Mucosa of gallbladder (tissue), 1 donor: ENCODE measurements at regions not wholly inside any gene's neighbourhood (a gene's known extent, or its start where the extent isn't known, plus 50 kb on each side); places are given as distances from the start of the nearest gene placed in this dataset.
"Not testable (repeated sequence)": the region's sequence is repeated elsewhere in the genome, so short reads cannot be mapped to it uniquely, and the experiment has no call there.

ENCODE experiments used
- DNase-seq: peaks from one replicate; pipeline ENCODE4 v3.0.0-alpha.2; 2020; ENCODE audit warnings: low spot score
- donor health status: DM: no; HTN: no; CAD: no.

DNA sequence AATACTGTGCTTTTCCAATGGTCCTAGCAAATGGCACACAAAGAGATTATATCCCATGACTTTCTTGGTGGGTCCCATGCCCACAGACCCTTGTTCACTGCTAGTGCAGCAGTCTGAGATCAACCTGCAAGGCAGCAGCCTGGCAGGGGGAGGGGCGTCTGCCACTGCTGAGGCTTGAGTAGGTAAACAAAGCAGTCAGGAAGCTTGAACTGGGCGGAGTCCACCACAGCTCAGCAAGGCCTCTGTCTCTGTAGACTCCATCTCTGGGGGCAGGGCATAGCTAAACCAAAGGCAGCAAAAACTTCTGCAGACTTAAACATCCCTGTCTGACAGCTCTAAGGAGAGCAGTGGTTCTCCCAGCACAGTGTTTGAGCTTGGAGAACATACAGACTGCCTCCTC is 82.9 kb downstream of the ZNF737 start:
- no peak for DNase-seq

DNA sequence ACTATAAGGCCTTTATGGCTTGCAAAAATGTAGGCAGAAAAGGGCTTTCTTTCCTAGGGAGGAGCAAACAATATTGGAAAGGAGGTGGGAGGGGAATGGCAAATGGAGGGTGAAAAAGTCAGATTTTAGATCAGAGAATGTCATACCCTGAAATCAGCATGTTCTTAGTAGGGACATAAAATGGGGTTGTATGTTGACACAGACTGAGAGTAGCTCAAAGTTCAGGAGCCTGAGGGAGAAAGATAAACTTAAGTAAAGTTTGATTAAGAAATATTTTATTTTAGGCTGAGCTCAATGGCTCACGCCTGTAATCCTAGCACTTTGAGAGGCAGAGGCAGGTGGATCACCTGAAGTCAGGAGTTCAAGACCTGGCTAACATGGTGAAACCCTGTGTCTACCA is 83.8 kb downstream of the ZNF737 start:
- no peak for DNase-seq

DNA sequence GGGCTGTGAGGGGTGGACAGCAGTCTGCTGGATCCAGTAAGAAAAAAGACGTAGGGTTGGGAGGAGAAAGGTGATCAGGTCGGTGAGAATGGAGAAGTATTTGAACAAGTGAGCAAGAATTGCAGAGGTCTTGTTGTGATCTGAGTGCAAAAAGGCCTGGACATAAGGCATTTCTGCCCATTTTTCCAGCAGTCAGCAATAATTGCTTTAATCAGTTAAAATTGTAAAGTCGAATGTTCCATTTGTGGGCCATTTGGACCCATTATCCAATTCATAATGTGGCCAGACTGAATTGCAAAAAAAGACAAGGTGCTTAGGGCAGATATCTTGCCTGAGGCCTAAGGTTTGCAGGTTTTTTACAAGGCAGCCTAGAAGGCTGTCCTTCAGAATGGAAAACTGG is 86.1 kb downstream of the ZNF737 start:
- no peak for DNase-seq

DNA sequence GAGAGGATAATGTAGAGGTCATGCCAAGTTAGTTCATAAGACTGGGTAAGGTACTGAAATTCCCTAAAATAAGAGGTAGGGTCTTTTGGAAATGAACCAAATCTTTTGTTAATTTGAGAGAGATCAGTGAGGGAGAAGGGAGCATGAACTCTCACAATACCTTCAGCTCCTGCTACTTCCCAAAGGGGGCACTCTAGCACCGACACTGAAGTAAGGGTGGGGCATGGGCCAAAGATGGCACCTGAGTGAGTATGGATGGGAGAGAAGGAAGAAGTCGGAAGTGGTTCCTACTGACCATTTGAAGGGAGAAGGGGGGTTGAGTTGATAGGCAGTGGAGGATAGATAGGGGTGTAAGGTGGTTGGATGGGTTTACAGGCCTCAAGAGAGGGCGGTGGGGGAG is 86.6 kb downstream of the ZNF737 start:
- DNase-seq = no peak

DNA sequence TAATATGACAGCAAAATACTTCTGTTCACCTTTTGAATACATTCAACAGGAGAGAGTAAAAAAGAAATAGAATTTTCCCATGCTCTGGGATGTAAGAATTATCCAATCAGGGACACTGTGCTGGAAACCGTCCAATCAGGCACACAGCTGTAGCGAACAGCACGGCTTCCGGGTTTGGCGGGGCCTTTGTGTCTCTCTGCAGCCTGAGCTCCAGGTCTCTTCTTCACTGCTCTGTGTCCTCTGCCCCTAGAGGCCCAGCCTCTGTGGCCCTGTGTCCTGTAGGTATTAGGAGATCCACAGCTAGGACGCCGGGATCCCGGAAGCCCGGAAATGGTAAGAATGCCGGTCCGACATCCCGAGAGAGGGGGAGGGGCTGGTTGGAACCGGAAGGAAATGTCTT is 92.7 kb downstream of the ZNF737 start:
- no peak for DNase-seq

DNA sequence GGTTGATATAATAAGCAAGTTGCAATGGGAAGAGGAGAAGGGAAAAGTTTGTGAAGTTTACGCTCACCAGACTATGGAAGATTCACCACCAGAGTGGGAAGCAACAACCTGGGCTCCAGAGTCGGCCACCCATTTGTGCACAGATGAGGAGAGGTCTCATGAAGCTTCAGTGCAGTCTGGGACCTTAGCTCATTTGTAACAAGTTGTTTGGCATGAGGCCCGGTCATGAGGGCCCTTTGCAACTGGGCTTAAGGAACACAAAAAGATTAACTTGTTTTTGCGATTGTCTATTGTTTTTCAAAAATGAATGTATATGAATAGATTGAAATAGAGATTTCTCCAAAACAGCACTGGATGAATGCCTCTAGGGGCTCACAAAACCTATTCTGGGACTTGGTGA is 94.2 kb downstream of the ZNF737 start:
- no peak for DNase-seq

DNA sequence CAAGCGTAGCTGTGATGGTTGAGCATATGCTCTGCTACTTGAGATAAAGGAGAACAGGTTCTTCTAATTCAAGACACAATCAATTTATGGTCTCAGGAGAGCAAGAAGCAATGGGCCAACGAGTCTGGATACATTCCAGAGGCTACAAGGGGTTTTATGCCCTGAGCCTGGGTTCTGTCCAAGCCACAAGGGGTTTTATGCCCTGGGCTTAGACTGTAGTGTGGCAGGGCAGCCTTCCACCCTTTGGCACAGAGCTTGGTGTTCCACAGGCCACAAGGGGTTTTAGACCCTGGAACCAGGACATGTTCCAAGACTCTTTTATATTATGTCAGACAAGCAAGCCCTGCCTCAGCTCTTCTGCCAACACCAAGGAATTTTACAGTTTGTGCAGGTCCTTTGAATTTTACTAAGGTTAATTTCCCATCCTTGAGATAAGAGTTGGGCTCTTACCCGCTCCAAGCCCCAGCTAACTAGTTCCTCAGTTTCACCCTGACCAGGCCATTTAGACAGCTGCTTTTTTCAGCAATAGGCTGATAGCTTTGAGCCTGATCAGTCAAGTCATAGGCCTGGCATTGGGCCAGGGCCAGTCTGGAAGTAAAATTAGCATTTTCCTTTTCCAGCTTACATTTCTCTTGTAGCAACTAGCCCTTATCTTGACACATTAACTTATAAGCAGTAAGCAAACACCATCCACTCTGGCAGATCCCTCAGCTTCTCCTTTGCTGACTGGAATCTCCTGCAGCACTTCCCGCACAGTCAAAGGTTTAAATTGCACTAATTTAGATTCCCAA is 95.0 kb downstream of the ZNF737 start:
- no peak for DNase-seq

DNA sequence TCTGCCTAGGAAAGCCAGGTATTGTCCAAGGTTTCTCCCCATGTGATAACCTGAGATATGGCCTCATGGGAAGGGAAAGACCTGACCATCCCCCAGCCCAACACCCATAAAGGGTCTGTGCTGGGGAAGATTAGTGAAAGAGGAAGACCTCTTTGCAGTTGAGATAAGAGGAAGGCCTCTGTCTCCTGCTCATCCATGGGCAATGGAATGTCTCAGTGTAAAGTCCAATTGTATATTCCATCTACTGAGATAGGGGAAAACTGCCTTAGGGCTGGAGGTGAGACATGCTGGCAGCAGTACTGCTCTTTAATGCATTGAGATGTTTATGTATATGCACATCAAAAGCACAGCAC is 99.0 kb downstream of the ZNF737 start:
- not testable (repeated sequence) for DNase-seq

DNA sequence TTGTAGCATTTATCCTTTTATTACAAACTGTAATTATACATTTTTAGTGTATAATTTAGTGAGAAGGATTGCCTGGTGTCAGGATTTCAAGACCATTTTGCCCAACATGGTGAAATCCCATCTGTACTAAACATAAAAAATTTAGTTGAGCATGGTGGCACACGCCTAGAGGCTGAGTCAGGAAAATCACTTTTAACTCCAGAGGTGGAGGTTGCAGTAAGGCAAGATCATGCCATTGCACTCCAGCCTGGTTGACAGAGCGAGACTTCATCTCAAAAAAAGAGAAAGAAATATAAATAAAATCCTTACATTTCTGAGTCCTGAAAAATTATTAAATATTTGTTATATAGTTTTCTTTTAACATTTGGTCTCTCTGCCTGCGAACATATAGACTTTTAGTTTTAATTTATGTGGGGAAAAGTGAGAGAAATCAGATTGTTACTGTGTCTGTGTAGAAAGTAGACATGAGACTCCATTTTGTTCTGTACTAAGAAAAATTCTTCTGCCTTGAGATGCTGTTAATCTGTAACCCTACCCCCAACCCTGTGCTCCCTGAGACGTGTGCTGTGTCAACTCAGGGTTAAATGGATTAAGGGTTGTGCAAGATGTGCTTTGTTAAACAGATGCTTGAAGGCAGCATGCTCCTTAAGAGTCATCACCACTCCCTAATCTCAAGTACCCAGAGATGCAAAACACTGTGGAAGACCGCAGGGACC is 99.5 kb downstream of the ZNF737 start:
- not testable (repeated sequence) for DNase-seq

DNA sequence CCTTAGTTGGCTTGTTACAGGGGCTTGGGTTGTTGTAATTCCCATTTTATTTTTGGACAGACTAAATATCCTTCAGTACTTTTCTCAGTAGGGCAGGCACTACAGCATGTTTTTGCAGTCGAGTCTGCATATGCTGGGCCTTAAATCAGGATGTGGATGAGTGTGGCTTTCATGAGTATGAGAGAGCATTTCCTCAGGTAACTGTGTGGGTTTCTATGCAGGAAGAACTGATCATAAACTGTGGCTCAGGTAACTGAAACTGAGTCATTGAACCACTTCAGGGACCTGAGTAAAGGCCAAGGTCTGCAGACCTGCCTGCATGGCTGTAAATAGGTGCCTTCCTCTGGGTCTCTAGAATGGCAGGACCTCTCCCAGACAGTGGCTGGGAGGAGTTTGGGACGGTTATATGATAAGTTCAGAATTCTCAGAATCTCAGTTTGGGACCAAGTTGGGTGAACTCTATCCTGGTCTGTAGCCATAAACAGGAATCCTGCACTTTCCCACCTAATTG is 112.1 kb downstream of the ZNF737 start:
- DNase-seq = no peak

DNA sequence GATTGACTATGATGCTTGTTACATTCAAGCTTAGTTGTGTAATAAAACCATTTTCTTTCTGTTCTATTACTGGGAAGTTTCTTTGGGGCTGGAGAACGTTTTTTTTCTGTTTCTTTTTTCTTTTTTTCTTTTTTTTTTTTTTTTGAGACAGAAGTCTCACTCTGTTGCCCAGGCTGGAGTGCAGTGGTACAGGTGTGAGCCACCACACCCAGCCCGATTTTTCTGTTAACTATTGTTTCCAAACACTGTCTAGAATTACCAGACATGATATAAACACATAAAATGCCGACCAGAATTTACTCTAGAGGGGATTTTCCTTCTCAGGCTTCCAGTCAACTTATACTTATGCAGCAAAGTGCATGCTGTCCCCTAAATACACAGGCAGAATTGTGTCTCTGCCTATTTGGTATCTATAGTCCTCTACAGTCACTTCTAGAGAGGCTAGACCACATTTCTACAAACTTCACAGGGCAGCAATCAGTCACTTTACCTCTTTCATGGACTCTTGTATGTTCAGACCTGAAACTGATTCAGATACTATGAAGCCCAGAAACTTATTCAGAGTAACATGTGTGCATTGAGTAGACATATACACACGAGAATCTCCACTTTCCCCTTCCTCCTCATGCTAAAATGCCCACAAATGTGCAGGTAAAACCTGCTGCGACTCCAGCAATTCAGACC is 121.2 kb downstream of the ZNF737 start:
- no peak for DNase-seq

DNA sequence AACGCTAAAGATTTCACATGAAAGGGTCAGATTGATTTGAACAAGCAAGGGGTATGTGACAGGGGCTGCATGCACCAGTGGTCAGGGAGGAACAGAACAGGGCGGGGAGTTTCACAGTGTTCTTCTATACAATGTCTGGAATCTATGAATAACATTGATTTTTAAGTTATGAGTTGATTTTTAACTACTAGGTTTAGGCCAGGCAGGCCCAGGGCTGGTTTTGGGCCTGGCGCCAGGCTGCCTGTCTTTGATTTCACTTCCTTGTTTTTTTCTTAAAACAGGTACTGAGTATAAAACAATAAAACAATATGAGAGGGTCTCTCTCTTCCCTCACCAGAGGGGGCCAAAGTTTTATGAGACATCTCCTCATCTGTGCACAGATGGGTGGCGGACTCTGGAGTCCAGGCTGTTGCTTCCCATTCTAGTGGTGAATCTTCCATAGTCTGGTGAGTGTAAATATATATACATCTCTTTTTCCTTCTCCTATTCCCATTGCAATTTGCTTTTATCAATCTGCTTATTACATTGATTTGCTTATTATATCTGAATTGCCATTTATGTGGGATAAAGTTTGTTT is 133.2 kb downstream of the ZNF737 start:
- peak; percentile 67 for DNase-seq

DNA sequence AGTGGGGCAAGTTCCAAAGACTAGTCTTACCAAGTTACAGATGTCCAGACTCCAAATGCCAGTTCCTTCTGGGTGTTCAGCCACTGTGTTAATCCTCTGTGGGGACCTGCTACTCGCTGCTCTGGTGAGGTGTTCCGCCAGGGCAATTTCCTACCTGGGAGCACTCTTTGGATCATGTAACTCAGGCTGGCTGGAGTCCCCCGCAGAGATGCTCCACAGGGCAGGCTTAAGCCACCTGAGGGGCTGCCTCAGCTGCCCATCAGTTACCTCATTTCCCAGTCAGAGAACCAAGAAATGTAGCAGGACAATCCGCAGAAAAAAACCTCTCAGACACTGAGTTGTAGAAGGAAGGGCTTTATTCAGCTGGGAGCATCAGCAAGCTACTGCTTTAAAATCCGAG is 133.8 kb downstream of the ZNF737 start:
- DNase-seq = no peak

DNA sequence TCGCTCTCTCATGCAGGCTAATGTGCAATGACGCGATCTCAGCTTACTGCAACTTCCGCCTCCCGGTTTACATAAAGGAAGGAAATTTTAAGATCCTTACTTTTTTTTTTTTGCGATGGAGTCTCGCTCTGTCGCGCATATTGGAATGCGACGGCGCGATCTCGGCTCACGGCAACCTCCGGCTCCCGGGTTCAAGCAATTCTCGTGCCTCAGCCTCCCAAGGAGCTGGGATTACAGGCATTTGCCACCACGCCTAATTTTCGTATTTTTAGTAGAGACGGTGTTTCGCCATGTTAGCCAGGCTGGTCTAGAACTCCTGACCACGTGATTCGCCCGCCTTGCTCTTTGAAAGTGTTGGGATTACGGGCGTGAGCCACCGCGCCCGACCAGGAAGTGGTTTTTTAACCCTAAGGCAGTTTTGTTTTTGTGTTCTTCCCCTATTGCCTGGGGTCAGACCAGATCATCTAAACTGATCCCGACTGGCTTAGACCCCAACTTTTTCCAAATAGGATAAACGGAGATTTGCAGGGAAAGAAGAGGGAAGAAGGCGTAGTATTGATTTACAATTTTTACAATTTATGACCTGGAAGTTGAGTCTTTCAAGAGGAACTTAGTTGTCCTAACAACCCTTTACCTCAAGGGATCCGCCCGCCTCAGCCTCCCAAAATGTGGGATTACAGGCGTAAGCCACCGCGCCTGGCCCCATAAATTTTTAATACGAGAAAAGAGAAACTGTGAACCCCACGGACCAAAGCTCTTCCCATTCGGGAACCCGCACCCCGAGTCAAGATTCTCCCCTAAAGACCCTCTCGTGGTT is 142.0 kb downstream of the ZNF737 start:
- DNase-seq = peak; percentile 75

DNA sequence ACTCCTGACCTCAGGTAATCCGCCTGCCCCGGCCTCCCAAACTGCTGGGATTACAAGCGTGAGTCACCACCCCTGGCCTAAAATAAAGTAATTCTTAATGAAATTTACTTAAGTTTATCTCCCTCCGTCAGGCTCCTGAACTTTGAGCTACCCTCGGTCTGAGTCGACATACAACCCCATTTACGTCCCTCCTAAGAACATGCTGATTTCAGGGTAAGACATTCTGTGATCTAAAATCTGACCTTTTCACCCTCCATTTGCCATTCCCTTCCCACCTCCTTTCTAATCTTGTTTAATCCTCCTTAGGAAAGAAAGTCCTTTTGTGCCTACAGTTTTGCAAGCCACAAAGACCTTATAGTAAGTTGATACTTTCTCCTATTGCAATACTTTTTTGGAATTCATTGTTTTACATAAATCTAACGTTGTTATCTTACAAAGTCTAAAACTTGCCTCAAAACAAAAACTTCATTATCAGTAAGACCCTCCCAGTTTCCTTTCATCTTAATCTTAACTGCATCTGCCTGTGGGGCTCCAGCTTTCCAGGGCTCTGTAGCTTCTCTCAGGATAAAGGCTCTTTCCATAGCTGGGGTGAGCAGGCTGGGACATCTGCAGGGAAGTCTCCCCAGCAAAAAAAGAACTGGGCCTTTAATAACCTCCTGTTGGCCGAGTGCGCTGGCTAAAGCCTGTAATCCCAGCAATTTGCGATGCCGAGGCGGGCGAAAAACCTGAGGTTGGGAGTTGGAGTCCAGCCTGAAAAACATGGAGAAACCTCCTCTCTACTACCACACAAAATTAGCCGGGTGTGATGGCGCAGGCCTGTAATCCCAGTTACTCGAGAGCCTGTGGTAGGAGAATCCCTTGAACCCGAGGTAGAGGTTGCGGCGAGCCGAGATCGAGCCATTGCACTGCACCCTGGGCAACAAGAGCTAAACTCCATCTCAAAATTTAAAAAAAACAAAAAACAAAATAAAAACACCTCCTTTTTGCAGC is 143.1 kb downstream of the ZNF737 start:
- DNase-seq = no peak

DNA sequence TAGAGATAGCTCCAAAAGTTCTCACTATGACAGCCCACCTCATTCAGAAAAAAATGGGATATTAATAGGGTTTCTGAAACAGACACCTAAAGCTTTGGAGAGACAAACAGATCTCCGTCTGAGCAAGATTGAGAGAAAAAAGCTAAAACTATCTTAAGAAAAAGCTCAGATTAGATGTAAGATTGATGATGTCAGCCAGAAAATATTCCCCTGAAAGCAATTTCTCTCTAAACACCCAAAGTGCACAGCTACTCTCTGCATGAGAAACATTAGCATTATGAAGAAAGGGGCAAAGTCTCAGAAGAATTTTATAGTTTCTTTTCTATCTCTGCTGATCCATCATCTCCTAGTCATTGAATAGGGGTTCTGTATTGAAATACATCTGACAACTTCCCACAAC is 148.9 kb downstream of the ZNF737 start:
- DNase-seq = no peak

DNA sequence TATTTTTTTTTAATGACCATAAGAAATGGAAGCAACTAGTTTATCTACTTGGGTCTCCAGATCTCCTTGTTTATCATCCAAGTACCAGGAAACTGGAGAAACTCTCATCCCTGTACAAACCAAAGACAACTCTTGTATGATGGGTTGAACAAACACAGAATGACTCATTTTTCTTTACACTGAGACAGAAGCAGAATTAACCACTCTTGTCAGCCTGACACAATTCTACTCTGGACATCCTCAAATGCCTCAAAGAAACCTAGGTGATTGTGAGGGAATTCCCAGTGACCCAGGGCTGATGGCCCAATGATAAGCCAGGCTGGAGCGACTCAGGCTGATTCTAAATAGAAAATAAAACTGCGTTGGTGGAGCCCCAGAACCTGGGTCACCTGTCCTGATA is 151.5 kb downstream of the ZNF737 start:
- no peak for DNase-seq

DNA sequence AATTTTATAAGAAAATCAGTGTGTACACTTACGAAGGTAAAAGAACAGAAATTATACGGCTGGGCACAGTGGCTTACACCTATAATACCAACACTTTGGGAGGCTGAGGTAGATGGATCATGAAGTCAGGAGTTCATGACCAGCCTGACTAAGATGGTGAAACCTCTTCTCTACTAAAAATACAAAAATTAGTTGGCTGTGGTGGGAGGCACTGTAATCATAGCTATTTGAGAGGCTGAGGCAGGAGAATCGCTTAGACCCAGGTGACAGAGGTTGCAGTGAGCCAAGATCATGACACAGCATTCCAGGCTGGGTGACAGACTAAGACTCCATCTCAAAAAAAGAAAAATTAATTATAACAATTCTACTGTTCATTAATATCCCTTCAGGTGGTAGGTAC is 151.9 kb downstream of the ZNF737 start:
- no peak for DNase-seq

DNA sequence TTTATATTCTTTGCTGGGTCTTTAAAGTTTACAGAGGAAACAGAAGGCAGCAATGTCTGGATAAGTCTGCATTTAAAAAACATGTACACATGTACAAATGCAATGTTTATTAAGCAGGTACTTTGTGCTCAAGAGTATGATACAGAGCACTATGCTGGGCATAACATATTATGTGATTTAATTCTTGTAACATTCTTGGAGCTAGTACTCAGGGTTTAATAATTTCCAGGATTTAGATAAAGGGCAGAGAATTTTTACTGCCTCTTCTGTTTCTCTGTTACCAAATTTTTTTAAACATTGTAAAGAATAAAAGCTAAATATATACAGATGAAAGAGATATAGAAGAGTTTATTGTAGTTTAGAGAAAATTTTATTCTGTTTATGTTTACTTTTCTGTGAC is 152.7 kb downstream of the ZNF737 start:
- DNase-seq = no peak

DNA sequence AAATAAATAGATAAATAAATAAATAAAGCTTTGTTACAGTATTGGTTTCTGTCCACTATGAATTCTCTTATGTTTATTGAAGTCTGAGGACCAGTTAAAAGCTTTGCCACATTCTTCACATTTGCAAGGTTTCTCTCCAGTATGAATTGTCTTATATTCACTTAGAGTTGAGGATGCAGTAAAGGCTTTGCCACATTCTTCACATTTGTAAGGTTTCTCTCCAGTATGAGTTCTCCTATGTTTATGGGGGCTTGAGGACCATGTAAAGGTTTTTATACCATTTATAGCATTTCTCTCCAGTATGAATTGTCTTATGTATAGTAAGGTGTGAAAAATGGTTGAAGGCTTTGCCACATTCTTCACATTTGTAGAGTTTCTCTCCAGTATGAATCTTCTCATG is 168.3 kb downstream of the ZNF737 start:
- DNase-seq = no peak
